Endothelial cell of umbilical vein (primary cell): ENCODE measurements at regions not wholly inside any gene's neighbourhood (a gene's known extent, or its start where the extent isn't known, plus 50 kb on each side); places are given as distances from the start of the nearest gene placed in this dataset.

Experiments used
- BruUV-seq: library from RNA; stranded (reverse); fragments of 400-500 nt; replicated peaks from 2 replicates; lab custom pipeline; 2021; lab: Mats Ljungman, UMichigan
- CTCF ChIA-PET: fragments of 300-600, 350-600 bp; sonication (Branson Sonifier 250); formaldehyde crosslinking; loops from one replicate; lab custom pipeline; 2021; ENCODE audit warnings: antibody characterized with exemption, inconsistent platforms; lab: Charles Lee
- POLR2A ChIA-PET: fragments of 300-600, 350-600 bp; sonication (Branson Sonifier 250); formaldehyde crosslinking; loops from one replicate; lab custom pipeline; 2021; ENCODE audit warnings: antibody characterized with exemption, inconsistent platforms; lab: Charles Lee
- DNase-seq: peaks from one replicate; pipeline ENCODE4 v3.0.0-alpha.2; 2011; ENCODE audit warnings: low read depth, low spot score
- FAIRE-seq: peaks from 2 replicates; lab custom pipeline; 2011; peaks lifted over from hg19 to GRCh38; lab: Jason Lieb, UNC
- H2AFZ ChIP-seq: 2 replicates; pipeline ENCODE4 v1.6.0; 2012; ENCODE audit warnings: low read depth, low read length, control low read depth, inconsistent platforms
- H3K27ac ChIP-seq: 2 replicates; pipeline ENCODE4 v1.5.1; 2011; ENCODE audit warnings: low read depth, mild to moderate bottlenecking, control low read depth, low read length, moderate library complexity; ENCODE audit not compliant: insufficient read depth
- H3K27me3 ChIP-seq, 2 experiments: 2 replicates each; pipeline versions ENCODE4 v1.6.0 to v1.6.1; 2011; ENCODE audit warnings: low read length in 2 of 2, mixed read lengths in 1 of 2; ENCODE audit not compliant: control insufficient read depth in 2 of 2, insufficient read depth in 2 of 2
- H3K36me3 ChIP-seq, 2 experiments: 2 replicates in 1 of 2; 3 replicates in 1 of 2; pipeline ENCODE4 v1.5.1; 2011; ENCODE audit warnings: low read length in 2 of 2, mild to moderate bottlenecking in 1 of 2, moderate library complexity in 1 of 2; ENCODE audit not compliant: control insufficient read depth in 2 of 2, insufficient read depth in 2 of 2; ENCODE audit errors: extremely low read depth in 1 of 2
- H3K4me1 ChIP-seq: 3 replicates; pipeline ENCODE4 v1.5.1; 2011; ENCODE audit warnings: mild to moderate bottlenecking, low read length; ENCODE audit not compliant: control insufficient read depth, insufficient read depth; ENCODE audit errors: extremely low read depth
- H3K4me2 ChIP-seq: 2 replicates; pipeline ENCODE4 v1.6.1; 2011; ENCODE audit warnings: low read length, control low read depth, mixed read lengths; ENCODE audit not compliant: insufficient read depth
- H3K4me3 ChIP-seq, 3 experiments: fragments of 200-600 bp in 1 of 3; sonication (generic), shearing (Covaris generic) in 1 of 3; replicated peaks in 1 of 3; 2 replicates each; pipeline ENCODE4 v1.5.1; 2011 to 2016; ENCODE audit warnings: control low read depth in 3 of 3, low read length in 3 of 3, mild to moderate bottlenecking in 2 of 3, inconsistent platforms in 1 of 3, low read depth in 1 of 3, moderate library complexity in 1 of 3; ENCODE audit not compliant: insufficient read depth in 1 of 3
- H3K79me2 ChIP-seq: 2 replicates; pipeline ENCODE4 v1.6.0; 2012; ENCODE audit warnings: low read length, inconsistent platforms; ENCODE audit not compliant: control insufficient read depth, insufficient read depth
- H3K9ac ChIP-seq: replicated peaks from 2 replicates; pipeline ENCODE3; 2011; ENCODE audit warnings: low read length, control low read depth; ENCODE audit not compliant: insufficient read depth; ENCODE audit errors: extremely low read depth
- H3K9me1 ChIP-seq: replicated peaks from 3 replicates; pipeline ENCODE4 v1.6.0; 2011; ENCODE audit warnings: mild to moderate bottlenecking, low read length; ENCODE audit not compliant: control insufficient read depth, insufficient read depth; ENCODE audit errors: extremely low read depth
- H3K9me3 ChIP-seq: replicated peaks from 2 replicates; pipeline ENCODE4 v1.5.1; 2012; ENCODE audit warnings: low read length, inconsistent platforms; ENCODE audit not compliant: control insufficient read depth, insufficient read depth
- H4K20me1 ChIP-seq: replicated peaks from 2 replicates; pipeline ENCODE3; 2011; ENCODE audit warnings: mild to moderate bottlenecking, low read length; ENCODE audit not compliant: control insufficient read depth, insufficient read depth; ENCODE audit errors: extremely low read depth
- EZH2 ChIP-seq: IDR thresholded peaks from 2 replicates; pipeline ENCODE4 v1.6.1; 2012; ENCODE audit warnings: borderline replicate concordance, low read depth, mild to moderate bottlenecking, moderate library complexity, low read length, inconsistent platforms; ENCODE audit not compliant: severe bottlenecking
- FOS ChIP-seq: IDR thresholded peaks from 2 replicates; pipeline ENCODE4 v1.6.1; 2011; ENCODE audit warnings: mild to moderate bottlenecking, low read length, moderate library complexity, borderline replicate concordance; ENCODE audit not compliant: insufficient read depth
- GATA2 ChIP-seq: IDR thresholded peaks from 2 replicates; pipeline ENCODE4 v1.7.0; 2011; ENCODE audit warnings: low read depth, mild to moderate bottlenecking, moderate library complexity, mixed read lengths, low read length; ENCODE audit not compliant: insufficient read length, insufficient read depth
- JUN ChIP-seq: IDR thresholded peaks from 2 replicates; pipeline ENCODE4 v1.6.1; 2011; ENCODE audit warnings: borderline replicate concordance, low read depth; ENCODE audit not compliant: insufficient read length, insufficient read depth
- MYC ChIP-seq: IDR thresholded peaks from one replicate; pipeline ENCODE4 v1.6.1; 2011; ENCODE audit warnings: mild to moderate bottlenecking, low read depth, low read length
- POLR2A ChIP-seq: IDR thresholded peaks from 2 replicates; pipeline ENCODE4 v1.6.1; 2012; ENCODE audit warnings: low read depth, mild to moderate bottlenecking, control low read depth, low read length
- POLR2AphosphoS5 ChIP-seq: IDR thresholded peaks from 2 replicates; pipeline ENCODE4 v1.6.1; 2012; ENCODE audit warnings: low read depth, mild to moderate bottlenecking, control low read depth, low read length, moderate library complexity; ENCODE audit not compliant: insufficient read depth
- dilution Hi-C: fragments of 300-500 bp; cut with MboI; formaldehyde crosslinking; loops from one replicate; pipeline ENCODE4 v1.15.0; 2019; ENCODE audit warnings: low sequenced_read_pairs; ENCODE audit not compliant: extremely low pct_ligation_motif_present
- intact Hi-C: fragments of 100-400 bp; cut with micrococcal nuclease; formaldehyde crosslinking; loops from one replicate; pipeline ENCODE4 v1.10.0; 2022
- TF ChIP-seq, protein P1 (sequence below): IDR thresholded peaks from 2 replicates; pipeline ENCODE4 v1.6.1; 2011; ENCODE audit not compliant: insufficient read depth, insufficient read length
- TF ChIP-seq, protein P2 (sequence below), 2 donors: IDR thresholded peaks; 1 replicate in 1 of 2; 2 replicates in 1 of 2; pipeline ENCODE4 v1.5.1; 2011; ENCODE audit warnings: low read length in 2 of 2, mild to moderate bottlenecking in 2 of 2, moderate library complexity in 2 of 2, control low read depth in 1 of 2, inconsistent platforms in 1 of 2, low read depth in 1 of 2; ENCODE audit not compliant: insufficient read depth in 1 of 2; ENCODE audit errors: extremely low read depth in 1 of 2

DNA sequence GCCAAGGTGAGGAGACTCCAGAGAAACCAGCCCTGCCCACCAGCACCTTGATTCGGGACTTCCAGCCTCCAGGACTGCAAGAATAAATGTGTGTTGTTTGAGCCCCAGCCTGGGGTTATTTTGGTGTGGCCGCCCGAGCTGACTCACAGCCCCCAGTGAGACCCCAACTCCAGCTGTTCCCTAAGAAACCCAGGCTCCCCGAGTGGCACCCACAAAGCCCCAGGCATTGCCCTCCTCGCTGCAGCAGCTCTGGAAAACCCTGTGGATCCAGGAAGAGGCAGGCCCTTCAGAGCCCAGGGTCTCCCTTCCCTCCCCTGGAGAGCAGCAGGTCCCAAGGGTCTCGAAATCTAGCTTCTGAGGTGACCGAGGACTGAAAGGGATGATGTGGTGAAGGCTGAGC lies 69.2 kb upstream of the PPP1R26 start:
- DNase-seq (no peak), FAIRE-seq (no peak)
- BruUV-seq: no TSS peak
- dilution Hi-C loops (no loop called here), intact Hi-C loops (loop anchor here (5.0 kb wide), 1 partner anchor 633 kb away; no protein-coding TSS in a partner anchor)
- Histone ChIP-seq H4K20me1 (no peaks in the 10 kb centered on the region), H3K79me2 (no peaks in the 10 kb centered on the region), H3K27me3 (no peaks in the 10 kb centered on the region), H3K4me1 (no peaks in the 10 kb centered on the region), H3K4me2 (no peak overlapping the region), H3K9ac (no peak overlapping the region), H3K4me3 (no peak overlapping the region), H3K36me3 (no peaks in the 10 kb centered on the region), H3K27ac (no peak overlapping the region), H2AFZ (no peak overlapping the region), H3K9me3 (no peaks in the 10 kb centered on the region), H3K9me1 (no peaks in the 10 kb centered on the region)
- POLR2A ChIA-PET: no interaction called here
- CTCF ChIA-PET: interaction anchor here (1.1 to 4.4 kb wide), 2 partner anchors 323 to 632 kb away, joined by 4 to 39 read pairs; partner anchors contain the start of gene OLFM1
- TF ChIP-seq EZH2 (no peak), JUN (no peak), POLR2A (no peak), GATA2 (no peak), FOS (no peak), MYC (no peak), POLR2AphosphoS5 (no peak)
- TF ChIP-seq, protein P1, sequence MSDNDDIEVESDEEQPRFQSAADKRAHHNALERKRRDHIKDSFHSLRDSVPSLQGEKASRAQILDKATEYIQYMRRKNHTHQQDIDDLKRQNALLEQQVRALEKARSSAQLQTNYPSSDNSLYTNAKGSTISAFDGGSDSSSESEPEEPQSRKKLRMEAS: no peak
- TF ChIP-seq, protein P2, sequence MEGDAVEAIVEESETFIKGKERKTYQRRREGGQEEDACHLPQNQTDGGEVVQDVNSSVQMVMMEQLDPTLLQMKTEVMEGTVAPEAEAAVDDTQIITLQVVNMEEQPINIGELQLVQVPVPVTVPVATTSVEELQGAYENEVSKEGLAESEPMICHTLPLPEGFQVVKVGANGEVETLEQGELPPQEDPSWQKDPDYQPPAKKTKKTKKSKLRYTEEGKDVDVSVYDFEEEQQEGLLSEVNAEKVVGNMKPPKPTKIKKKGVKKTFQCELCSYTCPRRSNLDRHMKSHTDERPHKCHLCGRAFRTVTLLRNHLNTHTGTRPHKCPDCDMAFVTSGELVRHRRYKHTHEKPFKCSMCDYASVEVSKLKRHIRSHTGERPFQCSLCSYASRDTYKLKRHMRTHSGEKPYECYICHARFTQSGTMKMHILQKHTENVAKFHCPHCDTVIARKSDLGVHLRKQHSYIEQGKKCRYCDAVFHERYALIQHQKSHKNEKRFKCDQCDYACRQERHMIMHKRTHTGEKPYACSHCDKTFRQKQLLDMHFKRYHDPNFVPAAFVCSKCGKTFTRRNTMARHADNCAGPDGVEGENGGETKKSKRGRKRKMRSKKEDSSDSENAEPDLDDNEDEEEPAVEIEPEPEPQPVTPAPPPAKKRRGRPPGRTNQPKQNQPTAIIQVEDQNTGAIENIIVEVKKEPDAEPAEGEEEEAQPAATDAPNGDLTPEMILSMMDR (IDR thresholded peaks at IDR 0.05; ENCODE audit: extremely low read depth in 1 of 2, insufficient read depth in 1 of 2, low read depth in 1 of 2, low read length in 2 of 2): no peak
